ENCODE measurements at regions not wholly inside any gene's neighbourhood (a gene's known extent, or its start where the extent isn't known, plus 50 kb on each side); places are given as distances from the start of the nearest gene placed in this dataset.

- no peak for TF ChIP-seq CTCF (IDR thresholded peaks at IDR 0.05)
- no peaks in the 10 kb centered on the region for H3K4me1 ChIP-seq
- no peaks in the 10 kb centered on the region for H3K27me3 ChIP-seq (ENCODE audit: insufficient read depth in 3 of 3, low read length in 2 of 3)
- WGBS, 3 donors = 64 to 65% (median 64%) methylated on average over 21 of the region's 21 CpGs
- DNase-seq (peak in 1 of 2 donors; percentile 10), ATAC-seq (no peak)
- H3K4me3 ChIP-seq = no peak overlapping the region
- no peak overlapping the region for H3K27ac ChIP-seq
- no peaks in the 10 kb centered on the region for H3K36me3 ChIP-seq (ENCODE audit: insufficient read depth in 1 of 2, low read depth in 1 of 2)
- H3K9me3 ChIP-seq = peaks cover 22% of the 10 kb centered on the region
- intact Hi-C loops (cut with DNase I) = no loop called here
Observed at GRCh38 chr12:34597548-34598351, 575.5 kb downstream of the ALG10 start.

- peaks cover 16% of the 10 kb centered on the region for H3K9me3 ChIP-seq
- no peak for DNase-seq
- no peak overlapping the region for H3K27ac ChIP-seq
- intact Hi-C loops (cut with DNase I) = no loop called here
- no peaks in the 10 kb centered on the region for H3K27me3 ChIP-seq (ENCODE audit: insufficient read depth in 3 of 3, low read length in 2 of 3)
- no peaks in the 10 kb centered on the region for H3K36me3 ChIP-seq (ENCODE audit: insufficient read depth in 1 of 2, low read depth in 1 of 2)
- no peak overlapping the region for H3K4me3 ChIP-seq
- H3K4me1 ChIP-seq = no peaks in the 10 kb centered on the region
- ATAC-seq = no peak
- TF ChIP-seq CTCF (IDR thresholded peaks at IDR 0.05) = no peak
- WGBS, 3 donors = 53 to 61% (median 57%) methylated on average over 7 of the region's 7 CpGs
Observed at GRCh38 chr12:34598352-34598827, 576.1 kb downstream of the ALG10 start.

DNA sequence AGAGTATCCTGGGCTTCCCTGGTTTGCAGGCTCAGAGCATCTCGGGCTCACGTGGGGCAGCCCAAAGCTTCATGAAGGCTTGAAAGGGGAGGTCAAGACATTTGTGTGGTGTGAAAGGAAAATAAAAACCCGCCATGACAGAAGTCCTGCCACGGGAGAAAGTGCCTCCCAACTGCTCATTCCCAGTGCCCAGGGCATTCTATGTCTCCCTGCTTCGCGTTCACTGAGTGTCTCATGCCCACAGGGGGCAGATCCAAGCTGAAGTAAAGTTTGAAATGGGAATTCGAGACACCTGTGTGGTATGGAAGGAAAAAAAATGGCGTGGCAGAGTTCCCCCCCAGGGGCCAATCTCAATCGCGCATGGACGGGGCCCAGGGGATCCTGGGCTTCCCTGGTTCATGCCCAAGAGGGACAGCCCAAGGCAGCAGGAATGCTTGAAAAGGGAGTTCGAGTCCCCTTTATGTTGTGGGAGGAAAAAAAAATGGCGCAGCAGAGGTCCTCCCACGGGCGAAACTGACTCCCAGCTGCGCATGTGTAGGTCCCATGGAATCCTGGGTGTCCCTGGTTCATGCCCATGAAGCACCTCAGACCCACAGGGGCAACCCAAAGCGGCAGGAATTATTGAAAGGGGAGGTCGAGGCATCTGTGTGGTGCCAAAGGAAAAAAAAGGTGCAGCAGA, 576.7 kb downstream of the ALG10 start:
- no peak for TF ChIP-seq CTCF (IDR thresholded peaks at IDR 0.05)
- no peaks in the 10 kb centered on the region for H3K4me1 ChIP-seq
- ATAC-seq (no peak), DNase-seq (peak in 1 of 2 donors; percentile 13)
- 65 to 69% (median 66%) methylated on average over 18 of the region's 18 CpGs for WGBS, 3 donors
- intact Hi-C loops (cut with DNase I) = no loop called here
- H3K36me3 ChIP-seq (ENCODE audit: insufficient read depth in 1 of 2, low read depth in 1 of 2) = no peaks in the 10 kb centered on the region
- peaks cover 10% of the 10 kb centered on the region for H3K9me3 ChIP-seq
- no peak overlapping the region for H3K27ac ChIP-seq
- no peaks in the 10 kb centered on the region for H3K27me3 ChIP-seq (ENCODE audit: insufficient read depth in 3 of 3, low read length in 2 of 3)
- H3K4me3 ChIP-seq = no peak overlapping the region

GRCh38 chr12:34599530-34600513, 577.5 kb downstream of the ALG10 start:
- Histone ChIP-seq H3K27me3 (ENCODE audit: insufficient read depth in 3 of 3, low read length in 2 of 3) (no peaks in the 10 kb centered on the region), H3K36me3 (ENCODE audit: insufficient read depth in 1 of 2, low read depth in 1 of 2) (no peaks in the 10 kb centered on the region), H3K27ac (no peak overlapping the region), H3K4me1 (no peaks in the 10 kb centered on the region), H3K4me3 (no peak overlapping the region), H3K9me3 (peaks cover 2% of the 10 kb centered on the region)
- no peak for ATAC-seq
- WGBS, 3 donors = 65 to 68% (median 65%) methylated on average over 32 of the region's 32 CpGs
- no peak for TF ChIP-seq CTCF (IDR thresholded peaks at IDR 0.05)
- intact Hi-C loops (cut with DNase I) = no loop called here
- peak in 1 of 2 donors; percentile 12 for DNase-seq
